LNCaP clone FGC (cell line): ENCODE measurements at regions not wholly inside any gene's neighbourhood (a gene's known extent, or its start where the extent isn't known, plus 50 kb on each side); places are given as distances from the start of the nearest gene placed in this dataset.
"Not testable (repeated sequence)": the region's sequence is repeated elsewhere in the genome, so short reads cannot be mapped to it uniquely, and the experiment has no call there.

Experiments
- DNase-seq: peaks from one replicate; pipeline ENCODE4 v3.0.0-alpha.2; 2011; ENCODE audit warnings: low read depth
- H3K4me3 ChIP-seq: 2 replicates; pipeline ENCODE4 v1.5.1; 2011; ENCODE audit warnings: mild to moderate bottlenecking, low read depth, low read length, control low read depth
- CTCF ChIP-seq: IDR thresholded peaks from 2 replicates; pipeline ENCODE4 v1.5.1; 2012; ENCODE audit warnings: mild to moderate bottlenecking; ENCODE audit not compliant: control insufficient read depth, insufficient read depth; ENCODE audit errors: extremely low read depth

GRCh38 chr20:19137641-19138040 is 74.8 kb upstream of the SLC24A3 start:
- no peak for DNase-seq
- TF ChIP-seq CTCF = no peak
- no peak overlapping the region for H3K4me3 ChIP-seq

GRCh38 chr20:19138758-19139157 is 73.7 kb upstream of the SLC24A3 start:
- H3K4me3 ChIP-seq = no peak overlapping the region
- TF ChIP-seq CTCF = no peak
- no peak for DNase-seq

GRCh38 chr20:19139584-19139983 is 72.9 kb upstream of the SLC24A3 start:
- not testable (repeated sequence) for DNase-seq, H3K4me3 ChIP-seq

GRCh38 chr20:19141998-19142397 is 70.4 kb upstream of the SLC24A3 start:
- no peak for TF ChIP-seq CTCF
- no peak overlapping the region for H3K4me3 ChIP-seq
- DNase-seq = no peak

GRCh38 chr20:19143890-19144289 is 68.6 kb upstream of the SLC24A3 start:
- H3K4me3 ChIP-seq = no peak overlapping the region
- no peak for TF ChIP-seq CTCF
- DNase-seq = no peak

GRCh38 chr20:19161336-19161735 is 51.1 kb upstream of the SLC24A3 start:
- no peak for TF ChIP-seq CTCF
- no peak for DNase-seq
- H3K4me3 ChIP-seq = no peak overlapping the region
